Activated CD4-positive, alpha-beta T cell treated with anti-CD3 and anti-CD28 coated beads, Interleukin-2, amount 50 U/mL, for 24 hours (primary cell): ENCODE measurements at regions not wholly inside any gene's neighbourhood (a gene's known extent, or its start where the extent isn't known, plus 50 kb on each side); places are given as distances from the start of the nearest gene placed in this dataset.

Experiments
- DNase-seq, 2 donors: peaks; one replicate each; pipeline ENCODE4 v3.0.0-alpha.2; 2020; ENCODE audit warnings: low read depth in 1 of 2, low spot score in 1 of 2

DNA sequence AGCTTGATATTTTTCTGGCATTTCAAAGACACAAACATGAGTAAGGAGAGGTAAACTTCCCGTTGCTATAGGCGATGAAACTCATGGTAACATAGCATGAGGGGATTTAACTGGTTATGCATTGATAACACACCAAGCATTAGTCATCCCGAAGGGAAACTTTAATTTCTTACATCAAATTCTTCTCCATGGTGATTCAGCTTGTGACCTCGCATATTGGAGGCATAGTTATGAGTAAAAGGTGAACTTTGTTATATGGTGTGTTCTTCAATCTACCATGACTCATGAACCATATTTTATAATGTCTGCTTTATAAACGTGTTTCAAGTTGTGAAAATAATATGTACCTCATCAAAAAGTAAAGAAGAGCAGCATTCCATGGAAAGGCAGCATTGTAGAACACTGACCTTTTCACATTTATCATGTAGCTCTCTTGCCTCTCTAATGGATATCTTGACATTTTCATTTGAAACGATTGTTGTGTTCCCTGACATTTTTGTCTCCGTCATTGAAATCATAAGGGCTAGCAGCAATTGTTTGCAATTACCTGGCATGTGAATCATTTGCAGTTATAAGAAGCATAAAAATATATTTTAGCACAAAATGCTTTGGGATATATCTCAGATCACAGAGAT, 491.8 kb downstream of the ANXA1 start:
- no peak for DNase-seq

DNA sequence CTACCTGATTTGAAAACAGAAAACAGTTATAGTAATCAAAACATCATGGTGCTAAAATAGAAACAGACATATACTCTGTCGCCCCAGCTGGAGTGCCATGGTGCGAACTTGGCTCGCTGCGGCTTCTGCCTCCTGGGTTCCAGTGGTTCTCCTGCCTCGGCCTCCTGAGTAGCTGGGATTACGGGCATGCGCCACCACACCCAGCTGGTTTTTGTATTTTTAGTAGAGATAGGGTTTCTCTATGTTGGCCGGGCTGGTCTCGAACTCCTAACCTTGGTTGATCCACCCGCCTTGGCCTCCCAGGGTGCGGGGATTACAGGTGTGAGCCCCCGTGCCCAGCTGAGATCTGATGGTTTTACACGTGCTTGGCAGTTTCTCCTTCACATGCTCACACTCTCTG, 495.9 kb downstream of the ANXA1 start:
- DNase-seq, result no peak

DNA sequence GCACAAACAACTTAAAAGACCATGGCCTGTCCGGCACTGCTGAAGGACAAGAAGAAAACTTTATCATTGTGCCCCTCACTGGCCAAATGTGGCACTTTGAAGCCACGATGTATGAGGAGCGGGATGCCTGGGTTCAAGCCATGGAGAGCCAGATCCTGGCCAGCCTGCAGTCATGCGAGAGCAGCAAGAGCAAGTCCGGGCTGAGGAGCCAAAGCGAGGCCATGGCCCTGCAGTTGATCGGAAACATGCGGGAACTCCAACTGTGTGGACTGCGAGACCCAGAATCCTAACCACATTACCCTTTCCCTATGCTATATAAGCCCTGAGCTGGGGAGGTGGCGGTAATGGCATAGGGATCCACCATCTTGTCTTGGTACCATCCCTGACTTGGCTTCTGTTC, 497.9 kb downstream of the ANXA1 start:
- DNase-seq, result no peak

DNA sequence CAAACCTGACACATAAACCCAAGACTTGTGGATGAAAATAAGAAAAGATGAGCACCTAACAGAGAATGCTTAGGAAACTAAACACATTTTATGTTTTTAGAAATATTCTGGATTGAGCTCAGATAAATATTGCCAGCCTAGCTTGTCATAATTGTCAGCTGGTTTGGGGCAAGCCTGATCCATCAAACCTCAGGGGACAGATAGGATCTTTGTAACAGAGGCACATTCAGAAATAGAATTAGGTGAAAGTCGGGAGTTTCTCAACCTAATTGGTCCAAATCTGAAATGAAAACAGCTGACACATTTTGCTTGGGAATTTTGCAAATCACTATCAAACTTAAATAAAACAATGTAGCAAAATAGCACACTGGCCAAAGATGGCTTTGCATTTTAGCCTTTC, 503.7 kb downstream of the ANXA1 start:
- no peak for DNase-seq

DNA sequence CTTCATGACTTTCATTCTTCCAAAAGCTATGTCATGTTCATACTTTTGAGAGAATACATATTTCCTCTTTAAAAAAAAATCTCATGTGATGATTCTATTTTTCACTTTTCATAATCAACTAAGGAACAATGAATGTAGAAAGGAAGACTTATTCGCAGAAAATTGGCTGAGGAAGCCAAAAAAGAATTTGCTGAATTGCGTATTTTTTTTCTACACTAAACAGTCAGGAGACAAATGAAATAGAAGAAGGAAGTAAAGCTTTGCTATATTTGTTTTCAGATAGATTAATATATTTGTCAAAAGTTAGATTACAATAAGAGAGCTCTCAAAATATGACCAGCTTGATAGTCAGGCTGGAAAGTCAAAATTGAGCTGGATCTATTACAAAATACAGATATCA, 504.2 kb downstream of the ANXA1 start:
- DNase-seq, result no peak

DNA sequence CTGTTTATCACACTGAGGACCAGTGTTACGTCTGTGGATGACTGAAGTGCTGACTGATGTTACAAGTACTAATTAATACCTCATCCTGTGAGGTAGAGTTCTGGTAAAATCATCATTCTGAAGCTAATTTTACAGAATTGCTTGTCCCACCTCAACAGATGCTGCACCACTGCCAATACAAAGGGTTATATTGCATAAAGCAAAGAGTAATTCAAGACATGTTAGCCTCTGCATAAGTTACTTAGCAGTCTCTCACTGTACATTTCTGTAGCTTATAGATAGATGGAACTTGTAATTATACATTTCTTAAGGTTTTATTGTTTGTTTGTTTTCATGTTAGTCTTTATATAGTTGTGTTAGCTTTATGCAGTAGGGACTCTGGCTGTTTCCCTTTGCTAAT, 513.6 kb downstream of the ANXA1 start:
- no peak for DNase-seq

DNA sequence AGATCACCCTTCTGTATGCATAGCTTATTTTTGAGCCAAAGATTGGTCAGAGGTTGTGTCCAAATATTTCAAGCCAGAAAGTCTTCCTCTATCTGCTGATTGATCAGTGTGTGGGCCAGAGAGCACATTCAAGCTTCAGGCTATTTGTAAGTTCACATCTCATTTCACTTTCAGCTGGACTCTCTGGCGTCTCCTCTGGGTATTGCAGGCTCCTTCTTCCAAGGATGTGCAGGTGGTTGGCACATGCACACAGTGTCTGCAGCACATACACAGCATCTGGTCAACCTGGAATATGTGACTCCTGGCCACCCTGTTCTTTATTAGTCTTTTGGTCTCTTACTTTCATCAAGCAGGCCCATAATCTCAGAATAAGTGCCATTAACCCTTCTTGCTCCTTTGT, 516.1 kb downstream of the ANXA1 start:
- DNase-seq, result no peak

DNA sequence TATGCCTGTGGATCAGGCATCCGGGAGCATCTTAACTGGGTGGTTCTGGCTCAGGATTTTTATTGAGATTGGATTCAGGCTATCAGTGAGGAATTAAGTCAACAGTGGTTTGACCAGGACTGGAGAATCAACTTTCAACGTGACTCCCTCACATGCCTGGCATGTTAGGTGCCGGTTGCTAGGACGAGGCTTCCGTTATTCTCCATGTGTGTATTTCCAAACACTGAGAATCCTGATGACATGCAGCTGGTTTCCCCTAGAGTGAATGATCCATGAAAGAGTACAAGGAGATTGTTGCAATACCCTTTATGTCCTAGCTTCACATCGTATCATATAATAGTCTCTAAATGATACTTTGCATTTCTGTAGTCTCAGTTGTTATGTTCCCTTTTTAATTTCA, 529.2 kb downstream of the ANXA1 start:
- DNase-seq, result no peak

DNA sequence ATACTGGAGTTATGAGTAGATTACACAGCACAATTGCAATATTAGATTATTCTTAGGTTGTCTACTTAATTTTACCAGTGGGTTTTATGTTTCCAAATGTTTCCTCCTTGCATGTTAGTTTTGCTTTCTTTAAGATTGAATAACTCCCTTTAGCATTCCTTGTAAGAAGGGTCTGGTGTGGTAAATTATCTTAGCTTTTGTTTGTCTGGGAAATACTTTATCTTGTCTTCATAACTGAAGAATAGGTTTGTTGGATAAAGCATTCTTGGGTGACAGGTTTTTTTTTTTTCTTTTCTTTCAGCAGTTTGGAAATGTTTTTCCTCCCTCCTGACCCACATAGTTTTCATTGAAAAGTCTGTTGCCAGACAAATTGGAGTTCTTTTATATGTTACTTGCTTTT, 531.1 kb downstream of the ANXA1 start:
- no peak for DNase-seq

DNA sequence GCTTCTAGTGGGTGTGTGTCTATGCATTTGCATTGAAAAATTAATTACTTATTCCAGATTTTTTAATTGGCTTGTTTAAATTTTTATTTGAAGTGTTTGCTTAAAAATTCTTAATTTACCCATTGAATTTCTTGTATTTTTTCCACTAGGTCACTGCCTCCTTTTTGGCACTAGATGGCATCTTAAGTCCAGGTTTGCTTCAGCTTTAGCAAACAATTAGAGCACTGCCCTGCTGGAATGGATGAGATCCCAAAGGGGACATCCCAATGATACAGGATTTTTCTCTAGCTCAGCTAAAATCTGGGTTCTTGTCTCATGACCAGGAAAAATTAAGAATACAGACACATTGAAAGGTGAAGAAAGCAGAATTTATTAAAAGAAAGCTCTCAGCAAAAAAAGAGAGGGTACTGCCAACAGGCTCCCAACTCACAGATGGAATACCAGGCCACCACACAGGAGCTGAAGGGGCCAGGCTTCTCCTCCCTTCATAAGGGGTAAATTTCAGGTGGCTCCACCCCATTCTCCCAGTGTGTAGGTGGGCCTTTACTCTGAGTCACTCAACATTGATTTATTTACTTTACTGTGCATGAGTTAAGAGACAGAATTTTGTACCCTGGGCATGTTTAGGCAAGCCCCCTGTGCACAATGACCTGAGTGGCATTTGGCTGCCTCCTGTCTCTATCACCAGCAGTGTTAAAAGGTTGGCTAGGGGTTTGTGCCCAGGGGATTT, 532.4 kb downstream of the ANXA1 start:
- DNase-seq, result no peak

DNA sequence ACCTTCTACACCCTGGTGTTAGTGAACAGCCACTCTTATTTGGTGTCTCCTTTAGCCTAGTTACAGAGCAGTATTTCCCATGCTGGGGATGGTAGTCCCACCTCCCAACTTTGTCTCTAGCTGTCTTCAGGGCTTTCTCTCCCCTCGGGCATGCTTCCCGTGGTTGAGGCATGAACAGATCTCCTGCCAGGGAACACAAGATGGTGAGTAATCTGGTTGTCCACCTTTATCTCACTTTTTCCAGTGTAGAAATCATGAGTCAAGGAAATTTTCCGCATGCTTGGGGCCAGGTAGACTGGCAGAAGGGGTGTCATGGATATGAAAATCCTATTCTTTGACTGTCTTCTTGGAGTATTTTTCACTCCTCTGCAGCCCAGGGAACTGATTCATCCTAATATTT, 532.9 kb downstream of the ANXA1 start:
- no peak for DNase-seq

DNA sequence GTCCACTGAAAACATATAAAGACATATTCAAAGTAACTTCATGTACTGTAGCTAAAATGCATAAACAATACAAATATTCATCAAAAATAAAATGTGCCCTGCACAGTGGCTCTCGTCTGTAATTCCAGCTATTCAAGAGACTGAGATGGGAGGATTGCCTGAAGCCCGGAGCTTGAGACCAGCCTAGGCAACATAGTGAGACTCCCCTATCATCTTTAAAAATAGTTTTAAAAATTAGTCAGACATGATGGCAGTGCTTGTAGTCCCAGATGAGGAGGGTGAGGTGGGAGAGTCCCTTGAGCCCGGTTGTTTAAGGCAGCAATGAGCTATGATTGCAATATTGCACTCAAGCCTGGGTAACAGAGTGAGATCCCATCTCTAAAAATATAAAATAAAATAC, 534.1 kb downstream of the ANXA1 start:
- DNase-seq, result no peak

DNA sequence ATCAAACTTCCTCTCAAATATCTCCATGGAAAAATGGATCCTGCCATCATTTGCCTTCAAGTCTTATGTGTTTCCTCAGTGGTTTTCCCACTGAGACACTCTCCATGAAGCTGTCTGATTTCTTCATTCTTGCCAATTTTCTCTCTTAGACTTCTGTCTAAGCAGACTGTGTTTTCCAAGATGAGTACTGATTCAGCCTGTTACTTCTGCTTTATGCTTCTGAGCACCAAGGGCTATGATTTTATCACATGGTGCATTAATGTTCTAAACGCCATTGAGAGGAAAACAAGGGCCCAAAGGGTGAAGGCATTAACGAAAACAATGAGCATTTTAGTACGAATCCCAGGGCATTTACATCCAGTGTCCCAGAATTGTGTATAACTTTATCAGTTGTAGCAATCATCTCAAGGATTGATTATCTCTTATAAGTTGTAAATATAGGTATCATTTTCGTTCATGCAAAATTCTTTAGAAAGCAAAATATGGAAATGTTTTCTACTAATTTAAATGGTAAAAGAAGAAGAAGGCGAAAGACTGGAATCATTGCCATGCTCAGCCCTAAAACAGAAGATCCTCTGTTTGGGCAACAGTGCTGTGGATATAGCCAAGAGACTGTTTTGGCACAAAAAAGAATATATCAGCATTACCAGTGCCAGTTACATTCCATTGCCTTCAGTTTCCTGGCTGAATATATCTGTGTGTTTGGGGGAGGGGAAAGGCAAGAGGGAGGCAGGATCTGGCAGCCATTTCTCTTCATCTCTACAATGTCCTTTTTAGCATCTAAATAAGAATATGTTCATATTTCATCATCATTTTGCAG, 537.6 kb downstream of the ANXA1 start:
- DNase-seq, result no peak

DNA sequence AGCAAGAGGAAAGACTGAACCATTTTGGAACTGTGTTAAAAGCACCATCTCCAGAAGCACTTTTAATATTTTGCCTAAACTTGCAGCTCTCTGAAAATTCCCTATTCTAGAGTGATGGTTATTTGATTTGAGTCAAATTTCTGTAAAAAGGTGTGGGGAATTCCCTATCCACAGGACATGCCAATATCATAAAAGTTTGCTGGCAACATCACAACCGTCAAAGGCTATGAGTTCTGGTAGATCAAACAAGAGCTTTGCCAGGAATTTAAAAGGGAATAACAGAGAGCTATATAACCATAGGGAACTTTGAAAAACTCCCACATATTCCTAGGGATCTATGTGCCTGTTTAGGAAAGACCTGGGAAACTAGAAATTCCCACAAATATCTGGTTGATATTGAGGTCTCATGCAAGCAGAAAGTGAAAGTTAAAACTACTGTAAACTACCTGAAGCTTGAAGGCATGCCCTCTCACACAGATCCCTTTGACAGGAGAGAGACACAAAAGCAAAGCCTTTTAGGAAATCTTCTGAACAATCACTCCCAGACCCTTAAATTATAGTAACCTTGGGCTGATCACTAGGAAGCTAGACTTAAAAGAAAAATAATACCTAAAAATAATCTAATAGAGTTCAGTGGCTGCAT, 549.9 kb downstream of the ANXA1 start:
- DNase-seq, result no peak

DNA sequence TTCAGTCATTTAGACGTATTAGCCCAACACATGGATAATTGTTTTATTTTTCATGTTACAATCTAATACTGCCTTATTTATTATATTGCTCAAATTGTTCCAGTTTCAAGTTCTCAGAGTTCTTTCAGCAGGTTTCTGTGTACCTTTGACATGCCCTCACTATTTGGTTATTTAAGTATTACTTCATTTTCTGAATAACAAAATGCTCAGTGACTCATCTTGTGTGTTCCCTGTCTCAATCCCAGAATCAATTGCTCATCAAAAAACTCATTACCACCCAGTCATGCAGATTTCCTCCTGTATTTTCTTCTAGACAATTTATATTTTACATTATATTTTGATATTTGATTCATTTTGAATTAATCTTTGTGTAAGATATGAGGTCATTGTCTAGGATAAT, 562.6 kb downstream of the ANXA1 start:
- DNase-seq, result no peak

DNA sequence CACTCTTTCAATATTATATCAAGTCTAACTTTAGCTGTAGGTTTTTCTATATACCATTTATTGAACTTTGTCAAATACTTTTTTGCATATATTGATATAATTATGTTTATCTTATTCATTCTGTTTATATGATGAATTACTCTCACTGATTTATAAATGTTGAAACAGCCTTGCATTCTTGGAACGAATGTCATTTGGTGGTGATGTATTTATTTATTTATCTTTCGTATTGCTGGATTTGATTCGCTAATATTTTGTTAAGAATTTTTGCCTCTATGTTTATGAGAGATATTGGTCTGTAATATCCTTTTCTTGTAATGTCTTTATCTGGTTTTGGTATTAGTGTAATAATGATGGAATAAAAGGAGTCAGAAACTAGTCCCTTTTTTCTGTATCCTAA, 563.9 kb downstream of the ANXA1 start:
- no peak for DNase-seq

DNA sequence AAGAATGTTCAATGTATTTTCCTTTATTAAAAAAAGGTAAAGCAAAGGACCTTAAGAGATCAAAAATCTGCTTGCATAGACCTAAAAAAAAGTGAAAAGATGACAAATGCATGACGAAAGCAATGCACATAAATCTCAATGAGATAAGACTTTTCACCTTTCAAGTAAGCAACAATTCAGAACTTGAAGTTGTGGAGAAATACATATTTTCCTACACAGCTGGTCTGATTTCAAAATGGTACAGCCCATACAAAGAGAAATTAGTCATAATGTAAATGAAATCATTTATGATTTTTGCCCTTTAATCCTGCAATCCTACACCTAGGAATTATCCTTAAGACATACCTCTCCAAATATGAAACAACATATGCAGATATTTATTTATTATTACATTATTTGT, 568.0 kb downstream of the ANXA1 start:
- no peak for DNase-seq

DNA sequence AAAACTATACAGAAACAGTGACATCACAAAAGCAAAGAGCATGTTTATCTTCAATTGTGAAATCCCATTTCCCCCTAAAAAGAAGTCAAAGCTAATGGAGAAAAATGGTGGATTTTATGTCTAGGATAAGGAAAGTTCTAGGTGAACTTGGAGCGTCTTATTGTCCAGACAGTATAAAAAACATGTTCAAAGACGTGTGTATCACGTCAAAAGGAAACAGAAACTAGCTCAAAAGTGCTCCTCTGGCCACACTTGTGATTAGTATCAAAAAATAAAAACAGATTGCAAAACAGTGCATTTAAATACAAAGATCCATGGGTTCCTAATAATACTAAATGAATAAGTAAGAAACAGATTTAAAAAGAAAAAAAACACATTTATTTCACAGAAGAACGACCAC, 568.9 kb downstream of the ANXA1 start:
- no peak for DNase-seq

DNA sequence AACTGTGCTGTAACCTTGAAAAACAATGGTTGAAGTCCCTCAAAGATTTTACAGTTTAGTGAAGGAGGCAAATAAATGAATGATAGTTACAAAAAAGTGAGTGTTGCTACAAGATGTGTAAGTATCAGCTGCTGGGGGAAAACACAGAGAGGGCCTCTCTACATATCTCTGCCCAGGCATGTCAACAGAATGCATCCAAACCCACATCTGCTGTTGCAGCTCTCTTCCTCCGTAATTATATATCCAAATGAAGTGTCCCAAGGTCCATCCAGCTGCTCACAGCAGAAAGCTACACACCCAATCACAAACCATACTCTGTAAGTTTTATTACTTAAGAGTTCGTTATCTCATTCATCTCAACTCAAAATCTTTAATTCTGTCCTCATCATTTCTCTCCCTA, 584.6 kb downstream of the ANXA1 start:
- DNase-seq, result no peak

DNA sequence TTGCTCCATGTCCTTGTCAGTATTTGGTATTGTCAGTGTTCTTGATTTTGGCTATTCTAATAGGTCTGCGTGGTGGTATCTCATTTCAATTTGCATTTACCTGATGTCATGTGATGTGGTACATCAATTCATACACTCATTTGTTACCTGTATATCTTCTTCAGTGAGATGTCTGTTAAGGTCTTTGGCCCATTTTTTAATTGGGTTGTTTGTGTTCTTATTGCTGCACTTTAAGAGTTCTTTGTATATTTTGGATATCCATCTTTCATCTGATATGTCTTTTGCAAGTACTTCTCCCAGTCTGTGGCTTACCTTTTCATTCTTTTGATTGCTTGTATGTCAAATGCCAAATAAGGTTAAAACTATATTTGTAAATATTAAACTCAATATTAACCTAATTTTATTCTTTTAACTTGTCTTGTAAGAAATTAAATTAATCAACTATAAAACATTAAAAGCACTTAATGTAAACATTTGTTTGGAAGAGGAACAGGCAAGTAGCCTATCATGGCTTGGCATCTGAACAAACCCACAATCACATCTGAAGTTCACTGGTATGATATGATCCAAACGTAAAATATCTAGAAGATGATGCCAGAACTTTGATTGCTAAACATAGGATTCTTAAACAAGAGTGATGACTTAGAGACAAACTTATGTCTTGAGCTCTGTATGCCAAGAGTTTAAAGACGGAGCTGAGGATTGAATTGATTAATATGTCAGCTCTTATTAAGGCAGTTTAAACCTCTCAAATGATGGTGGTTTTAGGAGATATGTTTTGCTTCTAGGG, 587.3 kb downstream of the ANXA1 start:
- no peak for DNase-seq

DNA sequence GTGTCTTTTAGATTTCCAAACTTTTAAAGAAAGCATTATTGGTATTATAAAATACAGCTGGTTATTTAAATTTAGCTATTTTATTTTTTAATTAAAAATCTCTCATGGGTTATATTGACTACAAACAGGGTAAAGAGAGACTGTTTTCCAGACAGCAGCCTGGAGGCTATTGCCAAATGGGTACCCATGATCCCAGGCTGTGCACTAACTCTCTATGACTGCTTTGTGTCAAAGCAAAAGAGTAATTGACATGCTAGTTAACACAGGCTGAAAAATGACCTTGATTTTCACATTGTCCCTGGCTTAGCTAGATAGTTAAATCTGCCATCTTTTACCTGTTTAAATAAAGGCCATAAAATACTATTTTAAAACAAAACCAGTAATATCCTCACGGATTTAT, 589.7 kb downstream of the ANXA1 start:
- DNase-seq, result no peak
